Suppressor macrophage treated with lipopolysaccharide for 1 hour (primary cell): ENCODE measurements at regions not wholly inside any gene's neighbourhood (a gene's known extent, or its start where the extent isn't known, plus 50 kb on each side); places are given as distances from the start of the nearest gene placed in this dataset.
"Not testable (repeated sequence)": the region's sequence is repeated elsewhere in the genome, so short reads cannot be mapped to it uniquely, and the experiment has no call there.

Experiments
- DNase-seq, 3 donors: peaks; one replicate each; pipeline ENCODE4 v3.0.0-alpha.2; 2020 to 2022

DNA sequence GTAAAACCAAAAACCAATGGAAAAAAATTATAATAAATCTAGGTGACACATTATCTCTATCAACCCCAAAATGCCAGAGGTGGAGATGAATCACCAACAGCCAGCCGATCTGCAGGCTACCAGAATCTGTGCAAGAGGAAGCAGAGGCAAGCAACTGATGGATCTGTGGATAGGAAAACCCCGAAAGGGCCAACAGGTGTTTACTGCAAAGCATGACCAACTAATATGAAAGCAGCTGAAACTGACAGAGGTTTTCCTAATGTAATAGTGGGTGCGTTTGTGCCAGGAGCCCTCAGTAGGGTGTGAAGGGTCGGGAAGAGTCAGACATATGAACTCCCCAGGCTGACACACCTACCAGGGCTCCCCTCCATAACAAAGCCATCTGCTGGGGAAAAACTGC is 554.6 kb downstream of the RFC3 start:
- DNase-seq, result no peak

DNA sequence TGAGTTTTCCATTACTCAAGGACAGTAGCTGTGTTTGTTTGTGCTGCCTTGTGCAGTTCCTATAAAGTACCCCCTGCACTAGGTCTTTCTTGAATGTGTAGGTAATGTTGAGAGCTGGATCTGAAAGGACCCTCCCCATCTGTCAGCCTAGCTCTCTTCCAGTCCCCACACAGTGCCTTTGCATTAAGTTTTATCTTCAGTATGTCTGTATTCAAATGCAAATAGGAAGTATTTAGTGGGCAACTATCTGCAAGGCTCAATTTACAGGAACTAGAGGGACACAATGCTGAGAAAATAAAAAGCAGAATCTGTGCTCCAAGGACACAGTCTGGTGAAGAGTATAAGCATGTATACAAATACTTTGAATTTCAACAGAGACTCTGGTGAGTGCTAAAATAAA is 558.5 kb downstream of the RFC3 start:
- DNase-seq, result no peak

DNA sequence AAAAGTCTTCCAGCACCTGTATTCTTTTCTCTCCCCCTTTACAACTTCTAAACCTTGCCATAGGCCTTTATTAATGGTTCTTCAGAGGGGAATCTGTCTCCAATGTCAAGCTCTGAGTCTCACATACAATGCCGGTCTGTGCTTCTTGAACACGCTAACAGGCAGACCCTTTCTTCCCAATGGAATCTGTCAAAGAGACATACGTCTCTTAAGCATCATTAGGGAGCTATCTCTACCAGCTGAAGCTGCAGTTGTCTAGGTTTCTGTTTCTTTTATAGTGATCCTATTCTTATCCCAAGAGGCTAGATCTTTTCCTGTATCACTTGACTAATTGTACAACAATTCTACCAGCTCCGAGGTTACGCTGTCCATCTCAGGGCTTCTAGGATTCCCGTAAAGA is 560.8 kb upstream of the NBEA start:
- no peak for DNase-seq

DNA sequence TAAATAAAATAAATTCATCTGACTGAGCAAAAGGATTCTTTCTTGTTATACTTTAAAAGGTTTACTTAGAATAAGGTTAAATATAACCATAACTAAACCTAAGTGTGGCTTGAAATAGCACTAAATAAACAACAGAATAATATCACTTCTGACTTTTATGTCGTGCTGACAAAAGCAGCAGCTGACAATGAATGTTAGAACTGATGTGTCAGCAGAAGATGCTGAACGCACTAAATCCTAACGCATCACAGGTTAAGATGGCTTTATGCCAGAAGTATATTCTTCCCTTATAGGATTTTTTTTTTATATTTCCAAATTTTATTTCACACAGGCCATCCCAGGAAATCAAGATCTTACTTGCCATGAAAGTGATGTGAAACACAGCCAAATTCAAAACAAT is 558.3 kb upstream of the NBEA start:
- no peak for DNase-seq

DNA sequence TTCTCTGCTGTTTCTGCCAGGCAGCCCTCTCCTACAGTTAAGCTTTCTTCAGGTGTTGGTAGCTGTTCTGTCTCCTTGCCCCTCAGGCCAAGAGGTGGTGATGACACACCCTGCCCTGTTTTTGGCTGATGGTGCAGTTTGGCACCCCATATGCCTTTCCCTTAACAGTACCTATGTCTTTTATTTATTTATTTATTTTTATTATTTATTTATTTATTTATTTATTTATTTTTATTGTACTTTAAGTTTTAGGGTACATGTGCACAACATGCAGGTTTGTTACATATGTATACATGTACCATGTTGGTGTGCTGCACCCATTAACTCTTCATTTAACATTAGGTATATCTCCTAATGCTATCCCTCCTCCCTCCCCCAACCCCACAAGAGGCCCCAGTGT is 555.8 kb upstream of the NBEA start:
- not testable (repeated sequence) for DNase-seq

DNA sequence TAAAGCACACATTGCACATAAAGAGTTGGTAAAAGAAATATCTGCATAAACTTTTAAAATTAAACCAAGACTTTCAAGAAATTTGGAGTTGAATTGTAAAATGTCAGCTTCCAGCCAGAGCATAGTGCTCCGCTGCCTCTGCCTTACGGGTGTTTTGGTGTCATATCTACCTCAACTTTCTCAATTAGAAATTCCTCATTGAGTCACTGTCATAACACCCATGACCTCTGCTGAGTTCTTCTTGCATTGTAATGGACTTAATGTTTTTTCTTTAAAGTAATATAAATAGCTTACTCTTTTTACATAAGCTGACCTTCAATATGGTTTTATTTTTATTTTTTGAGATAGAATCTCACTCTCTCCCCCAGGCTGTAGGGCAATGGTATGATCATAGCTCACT is 551.0 kb upstream of the NBEA start:
- DNase-seq, result no peak

DNA sequence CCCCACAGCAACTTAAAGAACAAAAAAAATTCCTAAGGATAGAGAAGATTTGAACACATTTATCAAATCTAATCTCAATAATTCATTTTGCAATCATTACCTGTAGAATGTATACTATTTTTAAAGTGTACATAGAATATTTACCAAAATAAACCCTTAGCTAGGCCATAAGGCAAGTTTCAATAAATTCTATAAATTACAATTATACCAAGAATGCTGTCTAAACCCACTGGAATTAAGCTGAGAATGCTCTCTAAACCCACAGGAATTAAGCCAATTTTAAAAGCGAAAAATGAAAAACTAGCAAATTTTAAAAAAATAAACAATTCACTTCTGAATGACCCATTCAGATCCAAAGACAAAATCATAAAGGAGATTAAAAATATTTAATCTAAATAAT is 540.4 kb upstream of the NBEA start:
- no peak for DNase-seq

DNA sequence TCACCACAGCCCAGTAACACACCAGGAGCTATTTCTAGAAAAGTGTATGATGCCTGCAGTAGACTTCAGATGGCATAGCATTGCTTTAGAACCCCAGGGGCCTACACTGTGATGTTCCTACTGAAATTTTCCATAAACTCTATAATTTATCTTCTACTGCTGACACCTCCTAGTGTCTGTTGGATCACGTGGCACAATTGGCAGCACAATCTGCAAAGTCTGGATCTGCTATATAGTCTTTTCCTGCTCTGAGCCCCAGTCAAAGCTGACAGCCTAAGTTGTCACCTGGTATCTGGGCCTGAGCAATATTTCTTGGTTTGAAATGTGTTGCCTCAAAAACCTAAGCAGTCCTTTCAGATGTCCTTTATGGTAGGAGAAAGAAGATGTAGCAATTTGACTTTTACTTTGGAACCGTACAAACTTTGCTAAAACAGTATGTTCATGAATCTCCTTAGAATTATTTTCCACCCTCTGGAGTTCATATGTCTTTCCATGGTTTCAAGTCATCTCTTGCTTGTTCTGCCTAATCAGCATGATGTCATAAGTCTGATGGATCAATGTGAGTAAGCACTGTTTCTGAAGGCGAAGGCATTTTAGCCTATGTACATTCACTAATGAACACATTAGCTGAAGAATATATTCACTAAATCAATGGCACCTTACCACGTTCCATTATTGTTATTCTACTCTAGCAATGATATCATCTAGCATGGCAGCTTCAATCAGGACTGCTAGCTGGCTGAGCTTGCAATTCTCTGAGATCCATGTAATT is 536.5 kb upstream of the NBEA start:
- no peak for DNase-seq

DNA sequence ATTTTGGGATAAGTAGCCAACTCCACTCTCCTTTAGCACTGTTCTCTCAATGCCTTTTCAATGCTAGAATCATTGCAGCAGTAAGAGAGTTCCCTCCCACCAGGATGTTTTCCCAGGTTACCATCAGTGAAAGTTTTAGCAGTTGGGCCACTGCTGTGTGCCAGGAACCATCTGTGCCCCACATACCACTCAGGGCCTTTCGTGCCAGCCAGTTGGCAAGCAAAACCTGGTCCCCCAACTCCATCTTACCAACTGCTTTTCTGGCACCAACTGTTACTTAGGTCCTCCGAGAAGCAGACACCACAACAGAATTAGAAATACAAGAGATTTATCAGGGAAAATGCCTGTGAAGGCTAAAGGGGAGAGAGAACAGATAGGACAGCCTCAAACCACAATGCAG is 533.4 kb upstream of the NBEA start:
- DNase-seq, result no peak

DNA sequence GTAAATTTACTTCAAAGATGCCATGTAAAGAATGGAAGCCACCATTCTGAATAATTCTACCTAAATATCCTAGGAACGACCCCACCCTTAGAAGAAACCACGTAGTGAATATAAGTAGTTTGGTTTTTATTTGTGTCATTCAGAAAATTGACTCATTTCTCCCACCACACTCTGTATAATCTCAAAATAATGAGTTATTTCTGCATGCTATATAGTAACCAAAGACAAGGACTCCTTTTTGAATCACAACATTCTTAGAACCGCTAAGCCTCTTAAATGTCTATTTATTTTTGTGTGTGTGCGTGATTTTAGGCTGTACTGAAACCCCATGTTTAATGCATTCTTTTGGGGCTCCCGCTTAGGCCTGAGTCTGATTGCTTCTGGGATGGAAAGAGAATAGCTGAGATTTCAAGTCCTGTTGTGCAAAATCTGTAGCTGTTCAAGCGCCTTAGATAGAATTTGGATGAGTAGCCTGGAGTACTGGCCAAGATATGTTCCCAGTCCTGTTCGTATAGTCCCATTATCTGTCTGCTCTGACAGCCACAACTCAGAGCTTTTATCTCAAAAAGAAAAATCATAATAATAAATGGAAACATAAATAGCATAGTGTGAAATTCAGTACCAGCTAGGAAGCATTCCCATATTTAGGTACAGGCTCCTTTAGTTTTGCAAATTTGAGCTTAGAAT is 532.4 kb upstream of the NBEA start:
- no peak for DNase-seq

DNA sequence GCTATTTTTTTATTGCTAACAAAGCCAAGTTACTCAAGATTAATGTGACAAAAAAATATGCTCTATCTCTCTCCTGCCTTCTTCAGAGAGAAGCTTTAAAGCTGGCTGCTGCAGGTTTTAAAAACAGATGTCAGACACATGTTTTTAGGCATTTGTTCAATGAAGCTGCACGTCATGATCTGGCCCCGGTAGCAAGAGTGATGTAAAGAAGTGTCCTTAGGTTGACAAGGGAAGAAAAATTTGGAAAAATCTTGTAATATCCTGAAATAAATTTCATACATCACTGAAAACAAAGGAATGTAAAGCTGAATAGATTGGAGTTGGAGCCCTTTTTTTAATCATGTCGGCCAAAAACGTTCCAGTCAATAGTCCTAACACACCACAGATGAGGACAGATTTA is 531.4 kb upstream of the NBEA start:
- DNase-seq, result no peak

DNA sequence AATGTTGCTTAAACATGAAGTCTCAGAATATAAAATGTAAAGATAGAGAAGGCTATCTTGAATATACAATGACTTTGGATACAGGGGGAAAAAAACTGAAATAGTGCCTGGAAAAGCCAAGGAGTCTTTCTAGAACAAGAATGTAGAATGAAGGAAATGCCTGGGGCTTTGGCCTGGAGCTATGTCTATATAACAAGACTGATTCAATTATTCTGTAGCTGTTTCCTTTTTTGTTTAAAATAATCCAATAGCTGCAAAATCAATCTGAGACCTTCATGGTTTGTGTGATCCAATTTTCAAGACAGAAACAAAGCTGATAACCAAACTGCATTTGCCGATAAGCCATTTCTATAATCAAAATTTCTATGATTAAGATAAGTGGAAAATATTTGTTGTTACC is 530.9 kb upstream of the NBEA start:
- DNase-seq, result no peak

DNA sequence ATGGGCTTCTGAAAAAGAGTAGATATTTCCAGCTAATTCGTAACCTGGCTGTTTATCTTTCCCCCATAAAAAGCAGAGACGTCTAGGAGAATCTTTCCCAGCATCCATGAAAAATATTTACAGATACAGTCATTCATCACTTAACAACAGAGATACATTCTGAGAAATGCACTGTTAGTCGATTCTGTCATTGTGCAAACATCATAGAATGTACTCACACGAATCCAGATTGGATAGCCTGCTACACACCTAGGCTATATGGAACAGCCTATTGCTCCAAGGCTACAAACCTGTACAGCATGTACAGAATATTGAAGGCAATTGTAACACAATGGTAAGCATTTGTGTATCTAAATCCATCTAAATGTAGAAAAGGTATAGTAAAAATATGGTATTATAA is 530.2 kb upstream of the NBEA start:
- no peak for DNase-seq

DNA sequence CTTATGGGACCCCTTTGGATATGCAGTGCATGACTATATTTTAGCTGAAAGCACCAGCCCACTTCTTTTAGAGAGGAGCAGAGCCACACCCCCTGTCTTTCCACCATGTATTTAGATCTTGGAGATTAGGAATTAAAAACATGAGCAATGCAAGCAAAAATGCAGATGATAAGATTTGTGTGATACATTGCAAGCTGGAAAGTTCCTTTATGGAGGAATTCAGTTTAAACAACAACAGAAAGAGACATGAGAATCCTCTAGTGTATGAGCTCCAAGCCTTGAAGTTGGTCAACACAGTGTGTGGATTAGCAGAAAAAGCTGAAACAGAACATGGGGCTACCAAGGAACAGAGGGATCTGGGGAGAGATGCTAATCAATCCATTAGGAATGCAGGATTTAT is 529.8 kb upstream of the NBEA start:
- no peak for DNase-seq

DNA sequence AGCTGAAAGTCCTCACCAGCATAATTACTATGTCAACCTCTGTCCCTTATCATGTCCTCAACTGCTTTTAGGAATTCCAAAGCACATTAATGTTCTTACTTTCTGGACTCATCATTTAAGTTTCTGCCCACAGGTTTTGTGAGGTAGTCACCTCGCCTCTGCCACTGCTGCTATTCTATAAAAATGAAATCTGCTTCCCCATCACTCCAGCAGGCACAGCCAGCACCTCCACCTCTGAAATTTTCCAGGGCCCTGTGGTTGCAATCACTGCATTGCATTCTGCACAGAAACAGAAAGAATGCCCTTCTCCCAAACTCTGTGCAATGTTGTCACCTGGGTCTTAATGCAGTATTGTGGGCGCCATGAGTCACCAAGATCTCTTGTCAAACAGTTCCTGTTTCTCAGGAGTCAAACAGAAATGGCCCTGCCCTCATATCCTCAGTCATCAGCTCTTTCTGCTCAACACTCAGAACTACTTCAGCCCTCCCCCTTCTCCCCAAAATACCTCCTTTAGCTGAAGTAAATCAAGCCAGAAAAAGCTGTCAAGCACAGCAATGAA is 529.2 kb upstream of the NBEA start:
- no peak for DNase-seq

DNA sequence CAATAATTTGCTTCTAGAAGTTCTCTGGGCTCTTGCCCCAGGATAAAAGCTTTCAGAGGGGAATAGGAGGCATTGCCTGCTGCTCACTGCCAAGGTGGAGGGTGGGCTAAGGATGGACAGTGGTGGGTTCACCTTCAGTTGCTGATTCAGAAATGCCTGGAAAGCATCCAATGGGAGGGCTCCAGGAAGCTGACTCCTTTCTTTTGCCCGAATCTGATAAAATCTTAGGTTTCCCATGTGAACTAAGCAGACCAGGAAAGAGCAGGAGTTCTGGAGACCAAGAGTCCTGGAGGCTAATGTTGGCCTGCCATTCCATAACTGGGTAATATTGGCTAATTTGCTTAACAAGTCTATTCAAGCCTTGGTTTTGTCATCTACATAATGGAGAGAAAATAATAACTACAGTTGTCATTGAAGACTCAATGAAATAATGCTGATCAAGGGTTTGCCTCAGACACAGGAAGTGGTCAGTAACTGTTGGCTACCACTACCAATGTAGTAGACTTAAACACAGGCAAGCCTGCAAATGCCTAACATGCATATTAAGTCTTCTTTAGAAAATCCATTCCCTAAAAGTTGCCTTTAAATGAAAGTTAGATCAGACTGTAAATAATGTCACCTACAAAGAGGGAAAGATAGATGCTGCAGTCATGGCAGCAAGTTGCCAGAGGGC is 528.4 kb upstream of the NBEA start:
- DNase-seq, result no peak

DNA sequence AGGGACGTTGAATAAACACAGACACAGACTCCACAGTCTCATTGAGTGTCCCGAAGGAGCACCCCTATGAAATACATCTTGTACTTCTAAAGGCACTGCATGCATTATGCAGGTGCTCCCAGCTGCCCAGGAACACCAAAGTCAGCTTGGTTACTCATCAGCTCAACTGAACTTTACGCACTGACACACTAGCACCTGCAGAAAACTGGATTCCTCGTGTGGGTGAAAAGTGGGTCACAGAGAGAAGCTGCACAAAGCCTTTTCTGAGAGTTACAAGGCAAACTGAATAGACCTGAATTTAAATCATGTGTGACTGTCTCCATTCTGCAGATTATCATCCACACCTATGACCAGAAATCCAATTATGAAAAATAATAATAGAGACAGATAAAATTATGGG is 527.5 kb upstream of the NBEA start:
- no peak for DNase-seq

DNA sequence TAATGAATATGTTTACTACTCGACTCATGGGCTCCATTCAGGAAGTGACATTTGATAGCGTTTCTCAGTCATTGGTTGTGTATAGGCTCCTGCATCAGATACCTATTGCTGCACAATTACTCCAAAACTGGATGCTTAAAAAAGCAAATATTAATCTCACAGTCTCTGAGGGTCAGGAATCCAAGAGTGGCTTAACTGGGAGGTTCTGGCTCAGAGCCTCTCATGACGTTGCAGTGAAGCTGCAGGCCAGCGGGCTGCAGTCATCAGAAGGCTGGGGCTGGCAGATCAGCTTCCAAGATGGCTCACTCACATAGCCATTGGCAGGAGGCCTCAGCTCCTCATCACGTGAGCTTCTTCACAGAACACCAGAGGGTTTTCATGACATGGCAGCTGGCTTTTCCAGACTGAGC is 525.1 kb upstream of the NBEA start:
- no peak for DNase-seq

DNA sequence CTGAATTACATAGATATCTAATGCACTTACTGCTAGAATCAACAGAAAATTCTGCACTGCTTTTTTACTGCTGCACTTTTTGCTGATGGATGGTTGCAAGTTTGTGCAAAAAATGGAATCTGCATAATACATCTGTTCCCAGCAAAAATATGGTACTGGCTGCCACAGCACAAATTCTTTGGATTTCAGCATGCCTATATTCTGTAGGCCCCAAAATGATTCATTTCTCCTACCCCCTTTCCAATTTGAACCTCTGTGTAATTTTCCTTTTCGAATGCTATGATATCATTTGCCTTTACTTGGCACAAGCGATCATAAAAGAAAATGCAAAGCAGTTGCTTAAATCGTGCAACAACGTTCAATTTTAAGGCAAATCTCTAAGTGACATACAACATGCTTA is 524.2 kb upstream of the NBEA start:
- no peak for DNase-seq

DNA sequence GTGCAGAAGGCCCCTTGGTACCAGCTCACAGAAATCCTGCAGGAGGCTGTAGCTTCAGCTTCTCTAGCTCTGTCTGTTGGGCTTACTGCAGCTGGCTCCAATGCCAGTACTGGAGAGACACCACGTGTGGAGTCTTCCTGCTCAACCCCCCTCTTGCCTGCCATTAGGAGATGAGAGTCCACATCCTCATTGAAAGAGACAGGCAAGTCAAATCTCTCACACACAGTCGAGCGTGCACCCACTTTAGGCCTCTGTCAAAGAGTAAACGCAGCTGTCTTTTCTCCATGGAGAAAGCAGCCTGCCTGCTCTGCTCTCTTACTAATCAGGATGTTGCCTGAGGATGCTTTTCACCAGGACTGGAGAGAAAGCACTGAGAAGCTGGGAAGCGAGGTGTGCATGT is 523.0 kb upstream of the NBEA start:
- no peak for DNase-seq

DNA sequence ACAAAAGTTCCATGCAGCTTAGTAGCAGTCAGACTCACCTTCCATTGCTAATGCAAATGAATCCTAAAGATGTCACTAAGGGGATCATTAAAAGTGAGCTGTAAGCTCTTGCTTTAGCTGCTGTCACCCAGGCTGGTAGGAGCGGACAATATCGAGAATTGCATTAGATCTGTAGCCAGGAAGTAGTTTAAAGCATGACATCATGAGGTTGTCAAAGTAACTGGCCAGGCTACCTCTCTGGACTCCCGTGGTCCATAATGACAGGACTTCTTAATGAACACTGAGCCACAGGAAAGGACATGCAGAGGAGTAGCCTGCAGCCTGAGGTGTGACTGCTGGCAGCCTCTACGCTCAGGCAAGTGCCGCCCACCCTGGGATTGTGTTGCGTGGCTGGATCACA is 522.3 kb upstream of the NBEA start:
- DNase-seq, result no peak

DNA sequence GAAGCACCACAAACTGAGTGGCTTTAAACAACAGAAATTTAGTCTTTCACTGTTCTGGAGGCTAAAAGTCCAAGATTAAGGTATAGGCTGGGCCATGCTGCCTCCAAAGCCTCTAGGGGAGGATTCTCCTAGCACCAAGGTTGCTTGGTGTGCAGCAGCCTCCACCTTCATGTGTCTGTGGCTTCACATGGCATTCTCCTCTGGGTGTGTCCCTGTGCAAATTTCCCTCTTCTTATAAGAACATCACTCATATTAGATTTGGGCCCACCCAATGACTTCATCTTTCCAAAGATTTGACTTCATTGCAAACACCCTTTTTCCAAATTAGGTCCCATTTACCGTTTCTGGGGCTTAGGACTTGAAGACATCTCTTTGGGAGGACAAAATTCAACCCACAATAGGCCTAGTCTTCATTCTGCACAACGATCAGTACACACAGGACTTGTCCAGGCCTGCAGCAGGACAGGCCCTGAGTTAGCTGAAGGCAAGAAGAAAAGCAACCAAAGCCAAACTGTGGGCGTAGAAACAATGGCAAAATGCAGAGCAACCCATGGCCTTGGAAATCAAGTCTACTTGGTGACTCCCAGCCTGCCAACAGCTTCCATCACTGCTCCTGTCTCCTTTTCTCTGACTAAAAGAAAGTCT is 521.2 kb upstream of the NBEA start:
- no peak for DNase-seq

DNA sequence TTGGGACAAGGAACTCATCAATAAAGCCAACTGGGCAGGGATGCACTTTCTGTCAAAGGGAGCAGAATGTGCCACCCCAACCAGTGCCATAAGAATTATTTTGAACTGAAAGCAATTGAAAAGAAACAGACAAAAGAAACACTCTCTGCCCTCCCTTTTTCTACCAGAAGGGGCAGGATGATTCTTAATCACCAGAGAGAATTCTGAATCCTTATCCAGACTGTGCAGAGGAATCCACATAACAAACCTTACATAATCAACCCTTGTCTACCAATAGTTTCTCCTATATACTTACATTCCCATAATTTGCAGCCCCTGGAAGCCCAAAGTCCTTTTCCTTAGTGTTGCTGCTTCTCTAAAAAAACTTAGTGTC is 520.7 kb upstream of the NBEA start:
- no peak for DNase-seq
